ENCODE measurements at regions not wholly inside any gene's neighbourhood (a gene's known extent, or its start where the extent isn't known, plus 50 kb on each side); places are given as distances from the start of the nearest gene placed in this dataset.

GRCh38 chr4:134777606-134778005, 576.0 kb upstream of the PABPC4L start:
- TF ChIP-seq CTCF (conservative IDR thresholded peaks at IDR 0.05 in 1 of 2, IDR thresholded peaks at IDR 0.05 in 1 of 2; ENCODE audit: extremely low read depth in 1 of 2, insufficient read depth in 1 of 2, low read depth in 1 of 2, low read length in 2 of 2) = peak in 1 of 2 donors; percentile 23
- no peak for TF ChIP-seq EZH2 (IDR thresholded peaks at IDR 0.05; ENCODE audit: borderline replicate concordance, low read length)

Measured in mammary epithelial cell (primary cell).